H1 (cell line): ENCODE measurements at regions not wholly inside any gene's neighbourhood (a gene's known extent, or its start where the extent isn't known, plus 50 kb on each side); places are given as distances from the start of the nearest gene placed in this dataset.
"Not testable (repeated sequence)": the region's sequence is repeated elsewhere in the genome, so short reads cannot be mapped to it uniquely, and the experiment has no call there.

ENCODE experiments used
- CTCF ChIA-PET: fragments of 300-600 bp; sonication (Branson Sonifier 250); formaldehyde crosslinking; loops from one replicate; lab custom pipeline; 2021; ENCODE audit not compliant: partially characterized antibody; lab: Charles Lee
- POLR2A ChIA-PET: fragments of 300-600 bp; sonication (Branson Sonifier 250); formaldehyde crosslinking; loops from one replicate; lab custom pipeline; 2021; ENCODE audit warnings: inconsistent platforms; ENCODE audit not compliant: partially characterized antibody; lab: Charles Lee
- DNase-seq, 2 experiments: peaks; one replicate each; pipeline versions ENCODE4 v3.0.0 to v3.0.0-alpha.2; 2010 to 2022; ENCODE audit warnings: low spot score in 2 of 2, low read depth in 1 of 2, mixed read lengths in 1 of 2
- FAIRE-seq: peaks from 2 replicates; lab custom pipeline; 2011; peaks lifted over from hg19 to GRCh38; lab: Jason Lieb, UNC
- H2AFZ ChIP-seq: 2 replicates; pipeline ENCODE4 v1.8.1; 2012; ENCODE audit warnings: low read length, inconsistent platforms
- H2AK5ac ChIP-seq: 2 replicates; pipeline ENCODE4 v1.6.1; 2013; ENCODE audit warnings: low read depth, low read length
- H2BK120ac ChIP-seq: replicated peaks from 2 replicates; pipeline ENCODE3; 2013; ENCODE audit warnings: low read depth, low read length, inconsistent platforms
- H2BK12ac ChIP-seq: 2 replicates; pipeline ENCODE4 v1.6.1; 2013; ENCODE audit warnings: low read depth, low read length
- H2BK15ac ChIP-seq: 2 replicates; pipeline ENCODE4 v1.6.1; 2013; ENCODE audit warnings: low read length
- H2BK20ac ChIP-seq: 2 replicates; pipeline ENCODE4 v1.6.1; 2013; ENCODE audit warnings: low read length
- H2BK5ac ChIP-seq: 2 replicates; pipeline ENCODE4 v1.6.1; 2013; ENCODE audit warnings: low read depth, low read length
- H3K14ac ChIP-seq: 2 replicates; pipeline ENCODE4 v1.6.1; 2013; ENCODE audit warnings: inconsistent platforms; ENCODE audit not compliant: insufficient read length
- H3K18ac ChIP-seq: 2 replicates; pipeline ENCODE4 v1.6.1; 2013; ENCODE audit warnings: low read length; ENCODE audit errors: extremely low read depth
- H3K23ac ChIP-seq: 2 replicates; pipeline ENCODE4 v1.6.1; 2013; ENCODE audit warnings: inconsistent platforms; ENCODE audit not compliant: insufficient read length
- H3K23me2 ChIP-seq: 2 replicates; pipeline ENCODE4 v1.6.1; 2013; ENCODE audit warnings: low read depth, low read length
- H3K27ac ChIP-seq: 2 replicates; pipeline ENCODE4 v1.6.1; 2011; ENCODE audit warnings: low read depth, low read length, inconsistent platforms
- H3K27me3 ChIP-seq, 4 experiments: replicated peaks in 1 of 4; 1 replicate in 1 of 4; 2 replicates in 3 of 4; pipeline versions ENCODE4 v1.6.1 to v1.8.1; 2011 to 2013; ENCODE audit warnings: low read length in 3 of 4, mild to moderate bottlenecking in 3 of 4, inconsistent platforms in 2 of 4, mixed read lengths in 2 of 4, moderate library complexity in 1 of 4; ENCODE audit not compliant: control insufficient read depth in 3 of 4, insufficient read depth in 3 of 4; ENCODE audit errors: extremely low read depth in 1 of 4
- H3K36me3 ChIP-seq, 4 experiments: 2 replicates each; pipeline versions ENCODE4 v1.6.1 to v1.8.1; 2011 to 2013; ENCODE audit warnings: mild to moderate bottlenecking in 4 of 4, low read length in 3 of 4, moderate library complexity in 2 of 4, control low read depth in 1 of 4, inconsistent platforms in 1 of 4; ENCODE audit not compliant: insufficient read depth in 4 of 4, control insufficient read depth in 2 of 4
- H3K4ac ChIP-seq: replicated peaks from 2 replicates; pipeline ENCODE3; 2013; ENCODE audit warnings: low read length, low read depth, mixed read lengths, inconsistent platforms; ENCODE audit not compliant: insufficient read length
- H3K4me1 ChIP-seq, 4 experiments: replicated peaks in 1 of 4; 1 replicate in 1 of 4; 2 replicates in 3 of 4; pipeline versions ENCODE4 v1.6.1 to v1.8.1; 2011 to 2013; ENCODE audit warnings: low read length in 3 of 4, inconsistent platforms in 2 of 4, mixed read lengths in 1 of 4; ENCODE audit not compliant: insufficient read depth in 4 of 4, control insufficient read depth in 3 of 4
- H3K4me2 ChIP-seq, 2 experiments: 2 replicates each; pipeline versions ENCODE4 v1.6.1 to v1.8.1; 2011 to 2013; ENCODE audit warnings: low read depth in 2 of 2, low read length in 2 of 2, control low read depth in 1 of 2, inconsistent platforms in 1 of 2, mild to moderate bottlenecking in 1 of 2; ENCODE audit not compliant: insufficient read depth in 1 of 2
- H3K4me3 ChIP-seq, 4 experiments: fragments of 200-600, 300-600 bp in 1 of 4; sonication (generic), shearing (Covaris generic), sonication (Bioruptor Twin) in 1 of 4; 2 replicates each; pipeline versions ENCODE4 v1.5.1 to v1.8.1; 2011 to 2016; ENCODE audit warnings: low read length in 4 of 4, low read depth in 3 of 4, control low read depth in 2 of 4, inconsistent platforms in 2 of 4, mild to moderate bottlenecking in 2 of 4, mixed read lengths in 1 of 4, moderate library complexity in 1 of 4; ENCODE audit not compliant: insufficient read depth in 2 of 4; ENCODE audit errors: extremely low read depth in 1 of 4
- H3K56ac ChIP-seq: replicated peaks from 2 replicates; pipeline ENCODE3; 2013; ENCODE audit warnings: low read depth, mild to moderate bottlenecking, mixed read lengths, low read length, inconsistent platforms; ENCODE audit not compliant: insufficient read length
- H3K79me1 ChIP-seq: 2 replicates; pipeline ENCODE4 v1.6.1; 2013; ENCODE audit warnings: low read depth, low read length, control low read depth
- H3K79me2 ChIP-seq, 2 experiments: 2 replicates each; pipeline versions ENCODE4 v1.6.1 to v1.8.1; 2012 to 2013; ENCODE audit warnings: low read length in 2 of 2, mild to moderate bottlenecking in 2 of 2, inconsistent platforms in 1 of 2; ENCODE audit not compliant: insufficient read depth in 2 of 2, control insufficient read depth in 1 of 2
- H3K9ac ChIP-seq, 4 experiments: replicated peaks in 1 of 4; 1 replicate in 1 of 4; 2 replicates in 3 of 4; pipeline versions ENCODE4 v1.6.1 to v1.8.1; 2011 to 2013; ENCODE audit warnings: low read depth in 3 of 4, low read length in 3 of 4, control low read depth in 2 of 4, mild to moderate bottlenecking in 2 of 4, moderate library complexity in 2 of 4, inconsistent platforms in 1 of 4; ENCODE audit errors: extremely low read depth in 1 of 4
- H3K9me3 ChIP-seq, 2 experiments: 2 replicates each; pipeline versions ENCODE4 v1.6.1 to v1.8.1; 2012 to 2013; ENCODE audit warnings: mild to moderate bottlenecking in 2 of 2, moderate library complexity in 2 of 2, control low read depth in 1 of 2, inconsistent platforms in 1 of 2, low read depth in 1 of 2, low read length in 1 of 2, mixed read lengths in 1 of 2; ENCODE audit not compliant: insufficient read depth in 2 of 2
- H4K20me1 ChIP-seq, 2 experiments: replicated peaks in 1 of 2; 2 replicates each; pipeline versions ENCODE3 to v1.8.1; 2011 to 2013; ENCODE audit warnings: inconsistent platforms in 2 of 2, low read length in 2 of 2, mild to moderate bottlenecking in 1 of 2; ENCODE audit not compliant: insufficient read depth in 2 of 2, control insufficient read depth in 1 of 2
- H4K5ac ChIP-seq: 2 replicates; pipeline ENCODE4 v1.6.1; 2013; ENCODE audit warnings: low read length, low read depth, mixed read lengths, inconsistent platforms; ENCODE audit not compliant: insufficient read length
- H4K8ac ChIP-seq: 2 replicates; pipeline ENCODE4 v1.8.0; 2013; ENCODE audit warnings: mild to moderate bottlenecking, moderate library complexity, low read length, inconsistent platforms; ENCODE audit not compliant: insufficient read depth; ENCODE audit errors: extremely low read depth
- H4K91ac ChIP-seq: replicated peaks from 2 replicates; pipeline ENCODE3; 2013; ENCODE audit warnings: low read length, mixed read lengths, inconsistent platforms; ENCODE audit not compliant: insufficient read length
- WGBS, 2 experiments: shearing (Covaris generic) in 1 of 2; methylation state at CpG; one replicate each; pipeline versions ENCODE4 v1.1.6 to v1.1.7; 2013 to 2015; ENCODE audit warnings: low lambda C conversion rate in 2 of 2, mixed read lengths in 2 of 2, inconsistent platforms in 1 of 2, low coverage in 1 of 2, missing lambda C conversion rate in 1 of 2; ENCODE audit not compliant: insufficient replicate concordance in 2 of 2, insufficient coverage in 1 of 2, insufficient read length in 1 of 2; ENCODE audit errors: extremely low coverage in 1 of 2, missing lambda C conversion rate in 1 of 2; 5-methylcytosine and 5-hydroxymethylcytosine counted together

GRCh38 chr2:89982246-89982645 lies 1290.8 kb downstream of the RPIA start:
- H3K23ac ChIP-seq, DNase-seq, H3K79me2 ChIP-seq, H3K27me3 ChIP-seq, H2AK5ac ChIP-seq, H3K4me2 ChIP-seq, H4K20me1 ChIP-seq, H2AFZ ChIP-seq, H4K91ac ChIP-seq, H3K36me3 ChIP-seq, H3K4me3 ChIP-seq, H3K23me2 ChIP-seq, CTCF ChIA-PET, H2BK5ac ChIP-seq, H3K79me1 ChIP-seq, POLR2A ChIA-PET, H2BK15ac ChIP-seq, H3K27ac ChIP-seq, FAIRE-seq, H3K4ac ChIP-seq, H4K8ac ChIP-seq, H3K14ac ChIP-seq, H2BK20ac ChIP-seq, H3K9ac ChIP-seq, H2BK12ac ChIP-seq, H3K18ac ChIP-seq, H2BK120ac ChIP-seq, H3K4me1 ChIP-seq, H3K56ac ChIP-seq, H4K5ac ChIP-seq: not testable (repeated sequence)
- H3K9me3 ChIP-seq: peaks cover 6 to 24% of the 10 kb centered on the region in 2 experiments; a peak in 3 of 4 replicates
- WGBS, 2 experiments: 53% methylated on average over 4 of the region's 4 CpGs; no CpG with 5 or more reads in 1 of the 2 experiments

DNA sequence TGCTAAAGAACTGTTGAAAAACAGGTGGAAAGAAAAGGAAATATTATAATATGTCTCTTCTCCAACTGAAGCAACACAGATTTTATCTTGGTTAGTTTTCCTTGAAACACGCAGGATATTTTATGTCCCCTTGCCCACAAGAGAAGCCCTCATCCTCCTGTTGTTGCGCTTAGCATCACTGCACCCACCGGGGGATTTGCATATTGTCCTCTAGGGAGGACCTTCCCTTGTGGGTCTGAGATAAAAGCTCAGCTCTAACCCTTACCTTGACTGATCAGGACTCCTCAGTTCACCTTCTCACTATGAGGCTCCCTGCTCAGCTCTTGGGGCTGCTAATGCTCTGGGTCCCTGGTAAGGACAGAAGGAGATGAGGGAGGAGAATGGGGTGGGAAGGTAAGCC lies 1294.2 kb downstream of the RPIA start:
- H3K36me3 ChIP-seq, H3K27ac ChIP-seq, CTCF ChIA-PET, H4K5ac ChIP-seq, H3K18ac ChIP-seq, FAIRE-seq, H3K4me3 ChIP-seq, H3K4me2 ChIP-seq, H2BK12ac ChIP-seq, H2BK20ac ChIP-seq, H4K20me1 ChIP-seq, DNase-seq, H3K79me2 ChIP-seq, H3K4ac ChIP-seq, H4K8ac ChIP-seq, H3K9ac ChIP-seq, POLR2A ChIA-PET, H3K79me1 ChIP-seq, H2BK120ac ChIP-seq, H2AK5ac ChIP-seq, H4K91ac ChIP-seq, H2BK15ac ChIP-seq, H2AFZ ChIP-seq, H3K23me2 ChIP-seq, H3K4me1 ChIP-seq, H3K27me3 ChIP-seq, H3K14ac ChIP-seq, H3K56ac ChIP-seq, H2BK5ac ChIP-seq, H3K23ac ChIP-seq: not testable (repeated sequence)
- H3K9me3 ChIP-seq: peaks cover 8 to 16% of the 10 kb centered on the region in 2 experiments; a peak in 2 of 4 replicates
- no CpG with 5 or more reads among the region's 3 CpGs for WGBS, 2 experiments
